Neural crest cell (in vitro differentiated cells): ENCODE measurements at regions not wholly inside any gene's neighbourhood (a gene's known extent, or its start where the extent isn't known, plus 50 kb on each side); places are given as distances from the start of the nearest gene placed in this dataset.

Experiments
- DNase-seq: peaks from one replicate; pipeline ENCODE4 v3.0.0; 2021; ENCODE audit warnings: low read depth, mixed read lengths, low spot score
- H3K27ac Mint-ChIP-seq: one replicate; pipeline ENCODE4 v1.8.0; 2021; ENCODE audit warnings: mild to moderate bottlenecking, mixed read lengths; ENCODE audit not compliant: unreplicated experiment
- H3K27me3 Mint-ChIP-seq: 2 replicates; pipeline ENCODE4 v1.8.0; 2021; ENCODE audit warnings: low read depth, mild to moderate bottlenecking, mixed read lengths
- H3K36me3 Mint-ChIP-seq: 2 replicates; pipeline ENCODE4 v1.8.0; 2021; ENCODE audit warnings: low read depth, mild to moderate bottlenecking, mixed read lengths
- H3K4me1 Mint-ChIP-seq: 2 replicates; pipeline ENCODE4 v1.8.0; 2021; ENCODE audit warnings: mixed read lengths
- H3K4me3 Mint-ChIP-seq: one replicate; pipeline ENCODE4 v1.8.0; 2021; ENCODE audit warnings: mild to moderate bottlenecking, mixed read lengths
- H3K9me3 Mint-ChIP-seq: 2 replicates; pipeline ENCODE4 v1.8.0; 2021; ENCODE audit warnings: mixed read lengths
- CTCF ChIP-seq: fragments of 200-600 bp; sonication (generic); conservative IDR thresholded peaks from 2 replicates; pipeline ENCODE4 v1.5.0; 2021; ENCODE audit warnings: antibody characterized with exemption, mild to moderate bottlenecking

GRCh38 chr12:66932126-66932525, 253.2 kb upstream of the GRIP1 start:
- no peak for DNase-seq
- H3K4me3 Mint-ChIP-seq = no peak overlapping the region

GRCh38 chr12:66934302-66935062, 255.6 kb upstream of the GRIP1 start:
- Mint-ChIP-seq H3K9me3 (no peaks in the 10 kb centered on the region), H3K27me3 (no peaks in the 10 kb centered on the region), H3K4me3 (no peak overlapping the region), H3K27ac (no peak overlapping the region), H3K4me1 (peaks cover 5% of the 10 kb centered on the region), H3K36me3 (no peaks in the 10 kb centered on the region)
- no peak for TF ChIP-seq CTCF
- no peak for DNase-seq

More at GRCh38 chr12:66932126-66932525, 253.2 kb upstream of the GRIP1 start:
- no peaks in the 10 kb centered on the region for H3K36me3 Mint-ChIP-seq
- no peaks in the 10 kb centered on the region for H3K9me3 Mint-ChIP-seq
- H3K27me3 Mint-ChIP-seq = no peaks in the 10 kb centered on the region
- peaks cover 11% of the 10 kb centered on the region for H3K4me1 Mint-ChIP-seq
- no peak overlapping the region for H3K27ac Mint-ChIP-seq
- no peak for TF ChIP-seq CTCF

GRCh38 chr12:66941150-66941549, 262.3 kb upstream of the GRIP1 start:
- TF ChIP-seq CTCF = no peak
- Mint-ChIP-seq H3K9me3 (no peaks in the 10 kb centered on the region), H3K27ac (no peak overlapping the region), H3K4me3 (no peak overlapping the region), H3K4me1 (peaks cover 16% of the 10 kb centered on the region), H3K27me3 (no peaks in the 10 kb centered on the region), H3K36me3 (no peaks in the 10 kb centered on the region)
- no peak for DNase-seq

GRCh38 chr12:66942741-66943465, 264.0 kb upstream of the GRIP1 start:
- Mint-ChIP-seq H3K27me3 (no peaks in the 10 kb centered on the region), H3K9me3 (no peaks in the 10 kb centered on the region), H3K36me3 (no peaks in the 10 kb centered on the region), H3K4me3 (no peak overlapping the region), H3K4me1 (peaks cover 16% of the 10 kb centered on the region), H3K27ac (peak overlapping the region; percentile 37)
- DNase-seq = no peak
- TF ChIP-seq CTCF = peak; percentile 36

- Mint-ChIP-seq H3K27me3 (no peaks in the 10 kb centered on the region), H3K36me3 (no peaks in the 10 kb centered on the region)
- no peak for DNase-seq
These were observed 265.5 kb upstream of the GRIP1 start for GRCh38 chr12:66944365-66944764.

More at GRCh38 chr12:66944365-66944764, 265.5 kb upstream of the GRIP1 start:
- Mint-ChIP-seq H3K9me3 (no peaks in the 10 kb centered on the region), H3K4me1 (peaks cover 16% of the 10 kb centered on the region), H3K27ac (no peak overlapping the region), H3K4me3 (no peak overlapping the region)
- no peak for TF ChIP-seq CTCF
